Keratinocyte (primary cell): ENCODE measurements at regions not wholly inside any gene's neighbourhood (a gene's known extent, or its start where the extent isn't known, plus 50 kb on each side); places are given as distances from the start of the nearest gene placed in this dataset.

ENCODE experiments used
- EZH2 ChIP-seq: IDR thresholded peaks from one replicate; pipeline ENCODE4 v1.6.1; 2012; ENCODE audit warnings: inconsistent platforms, mild to moderate bottlenecking, low read length, moderate library complexity
- TF ChIP-seq, protein P1 (sequence below), 3 experiments: IDR thresholded peaks in 1 of 3; conservative IDR thresholded peaks in 1 of 3; optimal IDR thresholded peaks in 1 of 3; 2 replicates in 2 of 3; 3 replicates in 1 of 3; pipeline versions ENCODE3 to v1.5.1; 2011; ENCODE audit warnings: low read length in 3 of 3, mild to moderate bottlenecking in 3 of 3, moderate library complexity in 2 of 3, control low read depth in 1 of 3, inconsistent platforms in 1 of 3; ENCODE audit not compliant: insufficient read depth in 2 of 3; ENCODE audit errors: extremely low read depth in 1 of 3

DNA sequence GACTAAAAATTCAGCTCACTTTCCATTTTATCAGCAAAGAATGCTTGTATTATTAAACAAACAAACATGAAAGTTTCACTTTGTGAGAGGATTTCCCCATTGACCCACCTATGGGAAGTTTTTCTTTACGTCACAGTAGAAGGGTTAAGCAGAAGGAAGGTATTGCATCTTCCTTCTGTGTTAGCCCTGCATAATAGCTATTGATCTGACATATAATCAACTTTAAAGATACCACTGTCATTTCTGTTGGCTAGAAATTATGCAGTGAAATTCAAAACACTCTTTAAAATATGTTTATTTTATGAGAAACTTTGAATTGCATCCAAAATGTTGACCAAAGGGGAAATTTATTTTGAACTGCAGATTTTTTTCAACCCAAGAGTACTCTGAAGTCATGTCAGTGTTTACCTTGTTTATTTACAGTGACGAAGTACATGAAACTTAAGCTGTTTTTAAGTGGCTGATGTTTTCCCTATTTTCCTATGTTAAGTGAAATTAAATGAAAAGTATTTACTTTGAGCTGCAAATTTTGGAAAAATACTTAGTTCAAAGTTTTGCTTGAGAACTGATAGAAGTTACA lies 566.4 kb downstream of the ZEB2 start:
- TF ChIP-seq, protein P1, sequence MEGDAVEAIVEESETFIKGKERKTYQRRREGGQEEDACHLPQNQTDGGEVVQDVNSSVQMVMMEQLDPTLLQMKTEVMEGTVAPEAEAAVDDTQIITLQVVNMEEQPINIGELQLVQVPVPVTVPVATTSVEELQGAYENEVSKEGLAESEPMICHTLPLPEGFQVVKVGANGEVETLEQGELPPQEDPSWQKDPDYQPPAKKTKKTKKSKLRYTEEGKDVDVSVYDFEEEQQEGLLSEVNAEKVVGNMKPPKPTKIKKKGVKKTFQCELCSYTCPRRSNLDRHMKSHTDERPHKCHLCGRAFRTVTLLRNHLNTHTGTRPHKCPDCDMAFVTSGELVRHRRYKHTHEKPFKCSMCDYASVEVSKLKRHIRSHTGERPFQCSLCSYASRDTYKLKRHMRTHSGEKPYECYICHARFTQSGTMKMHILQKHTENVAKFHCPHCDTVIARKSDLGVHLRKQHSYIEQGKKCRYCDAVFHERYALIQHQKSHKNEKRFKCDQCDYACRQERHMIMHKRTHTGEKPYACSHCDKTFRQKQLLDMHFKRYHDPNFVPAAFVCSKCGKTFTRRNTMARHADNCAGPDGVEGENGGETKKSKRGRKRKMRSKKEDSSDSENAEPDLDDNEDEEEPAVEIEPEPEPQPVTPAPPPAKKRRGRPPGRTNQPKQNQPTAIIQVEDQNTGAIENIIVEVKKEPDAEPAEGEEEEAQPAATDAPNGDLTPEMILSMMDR (optimal IDR thresholded peaks at IDR 0.05 in 1 of 3, IDR thresholded peaks at IDR 0.05 in 1 of 3, conservative IDR thresholded peaks at IDR 0.05 in 1 of 3; ENCODE audit: extremely low read depth in 1 of 3, insufficient read depth in 2 of 3, low read length in 3 of 3): no peak
- TF ChIP-seq EZH2: no peak
